DOHH2 (cell line): ENCODE measurements at regions not wholly inside any gene's neighbourhood (a gene's known extent, or its start where the extent isn't known, plus 50 kb on each side); places are given as distances from the start of the nearest gene placed in this dataset.

Experiments
- H3F3A ChIP-seq: fragments of 200-600 bp; sonication (generic), shearing (Covaris generic); 2 replicates; pipeline ENCODE4 v1.6.0; 2016; ENCODE audit warnings: antibody characterized with exemption, mild to moderate bottlenecking; ENCODE audit not compliant: control insufficient read depth, insufficient read depth
- H3K27ac ChIP-seq: fragments of 200-600 bp; sonication (generic); 2 replicates; pipeline ENCODE4 v1.5.1; 2014; ENCODE audit warnings: low read depth, mild to moderate bottlenecking, low read length, moderate library complexity
- H3K27me3 ChIP-seq: fragments of 200-600 bp; sonication (generic); 2 replicates; pipeline ENCODE4 v1.6.1; 2014; ENCODE audit warnings: mild to moderate bottlenecking, low read length, mixed read lengths; ENCODE audit not compliant: control insufficient read depth
- H3K36me3 ChIP-seq: fragments of 200-600 bp; sonication (generic); 2 replicates; pipeline ENCODE4 v1.6.1; 2014; ENCODE audit warnings: mild to moderate bottlenecking, low read length, moderate library complexity, mixed read lengths; ENCODE audit not compliant: control insufficient read depth
- H3K4me1 ChIP-seq: fragments of 200-600 bp; sonication (generic); 2 replicates; pipeline ENCODE4 v1.6.1; 2014; ENCODE audit warnings: mild to moderate bottlenecking, low read length, mixed read lengths; ENCODE audit not compliant: control insufficient read depth
- H3K4me2 ChIP-seq: fragments of 200-600 bp; sonication (generic); 2 replicates; pipeline ENCODE4 v1.6.0; 2014; ENCODE audit warnings: mild to moderate bottlenecking, low read length, moderate library complexity
- H3K4me3 ChIP-seq: fragments of 200-600 bp; sonication (generic); 2 replicates; pipeline ENCODE4 v1.5.1; 2014; ENCODE audit warnings: mild to moderate bottlenecking, low read length, mixed read lengths
- H3K79me2 ChIP-seq: fragments of 200-600 bp; sonication (generic); 2 replicates; pipeline ENCODE4 v1.6.1; 2014; ENCODE audit warnings: mild to moderate bottlenecking, low read length, mixed read lengths; ENCODE audit not compliant: control insufficient read depth
- H3K9me2 ChIP-seq: fragments of 200-600 bp; sonication (generic); replicated peaks from 2 replicates; pipeline ENCODE4 v1.6.1; 2014; ENCODE audit warnings: mild to moderate bottlenecking, low read length, mixed read lengths; ENCODE audit not compliant: control insufficient read depth
- H3K9me3 ChIP-seq: fragments of 200-600 bp; sonication (generic); 2 replicates; pipeline ENCODE4 v1.6.1; 2014; ENCODE audit warnings: antibody characterized with exemption, low read length, mixed read lengths; ENCODE audit not compliant: control insufficient read depth, insufficient read depth
- H4K20me1 ChIP-seq: fragments of 200-600 bp; sonication (generic); 2 replicates; pipeline ENCODE4 v1.6.0; 2014; ENCODE audit warnings: low read depth, mild to moderate bottlenecking, antibody characterized with exemption, low read length, moderate library complexity; ENCODE audit not compliant: control insufficient read depth, insufficient read depth
- CTCF ChIP-seq: fragments of 200-600 bp; sonication (generic); IDR thresholded peaks from one replicate; pipeline ENCODE4 v1.5.1; 2014; ENCODE audit warnings: antibody characterized with exemption, mild to moderate bottlenecking, low read depth, low read length; ENCODE audit not compliant: poor library complexity, severe bottlenecking
- EZH2phosphoT487 ChIP-seq: fragments of 200-600 bp; sonication (generic); IDR thresholded peaks from 2 replicates; pipeline ENCODE4 v1.6.1; 2017; ENCODE audit warnings: borderline replicate concordance, mild to moderate bottlenecking, antibody characterized with exemption, low read length, moderate library complexity, mixed read lengths

GRCh38 chr2:16240402-16240801 lies 300.1 kb downstream of the MYCN start:
- Histone ChIP-seq H3K9me2 (no peaks in the 10 kb centered on the region), H3K4me2 (no peak overlapping the region), H3K4me3 (no peak overlapping the region), H3K4me1 (no peaks in the 10 kb centered on the region), H3F3A (no peaks in the 10 kb centered on the region), H3K36me3 (no peaks in the 10 kb centered on the region), H3K79me2 (no peaks in the 10 kb centered on the region), H3K27me3 (no peaks in the 10 kb centered on the region), H4K20me1 (no peaks in the 10 kb centered on the region), H3K27ac (no peak overlapping the region), H3K9me3 (no peaks in the 10 kb centered on the region)
- TF ChIP-seq EZH2phosphoT487 (no peak), CTCF (no peak)

DNA sequence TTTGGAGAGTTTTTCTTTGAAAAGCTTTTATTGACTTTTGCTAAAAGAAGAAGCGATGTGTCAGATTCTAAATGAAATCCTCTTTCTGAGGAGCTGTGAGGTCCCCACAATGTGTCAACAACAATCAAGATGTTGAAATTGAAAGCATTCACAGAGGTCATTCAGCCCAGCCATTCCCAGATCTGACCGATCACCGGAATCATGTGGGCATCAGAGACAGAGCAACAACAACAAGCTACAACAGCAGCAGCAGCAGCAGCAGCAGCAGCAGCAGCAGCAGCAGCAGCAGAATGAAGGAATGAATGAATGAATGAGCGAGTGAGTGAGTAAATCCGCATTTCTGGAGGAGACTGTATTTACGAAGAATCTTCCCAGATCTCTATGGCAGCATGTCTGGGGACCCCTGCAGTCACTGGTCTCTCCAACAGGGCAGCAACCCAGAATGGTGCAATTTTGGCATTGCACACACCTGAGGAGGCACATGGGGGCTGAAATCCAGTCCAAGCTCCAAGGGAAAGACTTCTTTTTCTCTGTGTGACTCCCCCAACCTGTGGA lies 299.0 kb downstream of the MYCN start:
- H3K4me3 ChIP-seq, result no peak overlapping the region
- H3K27me3 ChIP-seq, result no peaks in the 10 kb centered on the region
- no peak overlapping the region for H3K27ac ChIP-seq
- no peaks in the 10 kb centered on the region for H3K4me1 ChIP-seq
- no peak overlapping the region for H3K4me2 ChIP-seq
- no peaks in the 10 kb centered on the region for H3K9me3 ChIP-seq
- no peaks in the 10 kb centered on the region for H3K79me2 ChIP-seq
- TF ChIP-seq EZH2phosphoT487, result no peak
- TF ChIP-seq CTCF, result no peak
- H3F3A ChIP-seq, result no peaks in the 10 kb centered on the region
- no peaks in the 10 kb centered on the region for H3K36me3 ChIP-seq
- H3K9me2 ChIP-seq, result no peaks in the 10 kb centered on the region
- no peaks in the 10 kb centered on the region for H4K20me1 ChIP-seq

GRCh38 chr2:16238786-16239185 lies 298.4 kb downstream of the MYCN start:
- TF ChIP-seq CTCF (no peak), EZH2phosphoT487 (no peak)
- Histone ChIP-seq H3K4me2 (no peak overlapping the region), H3K4me3 (no peak overlapping the region), H3K79me2 (no peaks in the 10 kb centered on the region), H3K9me3 (no peaks in the 10 kb centered on the region), H3K9me2 (no peaks in the 10 kb centered on the region), H4K20me1 (no peaks in the 10 kb centered on the region), H3K4me1 (no peaks in the 10 kb centered on the region), H3K27ac (no peak overlapping the region), H3K36me3 (no peaks in the 10 kb centered on the region), H3K27me3 (no peaks in the 10 kb centered on the region), H3F3A (no peaks in the 10 kb centered on the region)
